Upper lobe of left lung (tissue), 4 donors: ENCODE measurements at regions not wholly inside any gene's neighbourhood (a gene's known extent, or its start where the extent isn't known, plus 50 kb on each side); places are given as distances from the start of the nearest gene placed in this dataset.

Experiments used
- CTCF ChIP-seq, 6 experiments: fragments of 450-650 bp in 4 of 6; fragments of 200-600 bp in 2 of 6; sonication (generic) in 2 of 6; IDR thresholded peaks; one replicate each; pipeline ENCODE4 v1.5.1; 2016 to 2019; ENCODE audit warnings: antibody characterized with exemption in 6 of 6
- POLR2A ChIP-seq, 4 donors: fragments of 450-650 bp; IDR thresholded peaks; one replicate each; pipeline ENCODE4 v1.5.1; 2016 to 2017; ENCODE audit warnings: antibody characterized with exemption in 4 of 4, mild to moderate bottlenecking in 2 of 4
- POLR2AphosphoS5 ChIP-seq, 2 donors: sonication (generic); formaldehyde crosslinking; IDR thresholded peaks; one replicate each; pipeline ENCODE4 v1.5.1; 2017; ENCODE audit warnings: antibody characterized with exemption in 2 of 2

GRCh38 chr14:41488401-41488800 lies 118.3 kb upstream of the LRFN5 start:
- TF ChIP-seq CTCF (IDR thresholded peaks at IDR 0.05) (no peak), POLR2A (IDR thresholded peaks at IDR 0.05) (no peak), POLR2AphosphoS5 (IDR thresholded peaks at IDR 0.05) (no peak)
